T47D (cell line): ENCODE measurements at regions not wholly inside any gene's neighbourhood (a gene's known extent, or its start where the extent isn't known, plus 50 kb on each side); places are given as distances from the start of the nearest gene placed in this dataset.

Experiments
- DNase-seq, 2 experiments: peaks; one replicate each; pipeline versions ENCODE4 v3.0.0 to v3.0.0-alpha.2; 2011 to 2012; ENCODE audit warnings: low read depth in 1 of 2, low spot score in 1 of 2
- JUND ChIP-seq: IDR thresholded peaks from 2 replicates; pipeline ENCODE4 v1.6.1; 2012; ENCODE audit warnings: low read depth
- in situ Hi-C: cut with HindIII; loops from 2 replicates; pipeline ENCODE4 v1.10.0; 2016; ENCODE audit warnings: low sequenced_read_pairs, low pct_unique_long_range_greater_than_20kb

GRCh38 chr18:72411261-72411660 lies 132.9 kb downstream of the CBLN2 start:
- in situ Hi-C loops, result no loop called here
- TF ChIP-seq JUND, result no peak
- DNase-seq, result no peak

- TF ChIP-seq JUND, result no peak
- in situ Hi-C loops, result no loop called here
- DNase-seq, result no peak
Observed at GRCh38 chr18:72410399-72410798, 133.7 kb downstream of the CBLN2 start.

GRCh38 chr18:72409903-72410302 lies 134.2 kb downstream of the CBLN2 start:
- DNase-seq, result no peak
- in situ Hi-C loops, result no loop called here
- TF ChIP-seq JUND, result no peak

GRCh38 chr18:72407048-72407447 lies 137.1 kb downstream of the CBLN2 start:
- in situ Hi-C loops, result no loop called here
- TF ChIP-seq JUND, result no peak
- DNase-seq, result no peak

- in situ Hi-C loops, result no loop called here
- no peak for TF ChIP-seq JUND
- DNase-seq, result no peak
Observed at GRCh38 chr18:72391951-72392350, 152.2 kb downstream of the CBLN2 start.

GRCh38 chr18:72391427-72391826 lies 152.7 kb downstream of the CBLN2 start:
- in situ Hi-C loops, result no loop called here
- TF ChIP-seq JUND, result no peak
- DNase-seq, result no peak

GRCh38 chr18:72378016-72378415 lies 166.1 kb downstream of the CBLN2 start:
- no peak for DNase-seq
- in situ Hi-C loops, result no loop called here
- no peak for TF ChIP-seq JUND

GRCh38 chr18:72376256-72376655 lies 167.9 kb downstream of the CBLN2 start:
- in situ Hi-C loops, result no loop called here
- no peak for DNase-seq
- no peak for TF ChIP-seq JUND

- no peak for DNase-seq
- in situ Hi-C loops, result no loop called here
- no peak for TF ChIP-seq JUND
Observed at GRCh38 chr18:72375618-72376017, 168.5 kb downstream of the CBLN2 start.

GRCh38 chr18:72372076-72372475 lies 172.1 kb downstream of the CBLN2 start:
- no peak for TF ChIP-seq JUND
- in situ Hi-C loops, result no loop called here
- no peak for DNase-seq

GRCh38 chr18:72368308-72368707 lies 175.8 kb downstream of the CBLN2 start:
- in situ Hi-C loops, result no loop called here

GRCh38 chr18:72360634-72361033 lies 183.5 kb downstream of the CBLN2 start:
- in situ Hi-C loops, result no loop called here
- TF ChIP-seq JUND, result no peak

More at GRCh38 chr18:72368308-72368707, 175.8 kb downstream of the CBLN2 start:
- no peak for DNase-seq
- TF ChIP-seq JUND, result no peak

GRCh38 chr18:72342933-72343332 lies 201.2 kb downstream of the CBLN2 start:
- in situ Hi-C loops, result no loop called here
- DNase-seq, result no peak
- TF ChIP-seq JUND, result no peak

More at GRCh38 chr18:72360634-72361033, 183.5 kb downstream of the CBLN2 start:
- no peak for DNase-seq

- no peak for DNase-seq
- in situ Hi-C loops, result no loop called here
- no peak for TF ChIP-seq JUND
Observed at GRCh38 chr18:72339976-72340375, 204.2 kb downstream of the CBLN2 start.

- in situ Hi-C loops, result no loop called here
- no peak for TF ChIP-seq JUND
- DNase-seq, result no peak
Observed at GRCh38 chr18:72336786-72337185, 207.4 kb downstream of the CBLN2 start.
